GM23338 (cell line): ENCODE measurements at regions not wholly inside any gene's neighbourhood (a gene's known extent, or its start where the extent isn't known, plus 50 kb on each side); places are given as distances from the start of the nearest gene placed in this dataset.

ENCODE experiments used
- ATAC-seq: fragments of 200-7000 bp; cut with Tn5 transposase; 3 replicates; pipeline ENCODE4 v1.9.1; 2020
- DNase-seq: peaks from one replicate; pipeline ENCODE4 v3.0.0-alpha.2; 2015; ENCODE audit warnings: low spot score
- H2AFZ ChIP-seq: fragments of 200-600 bp; sonication (generic); 2 replicates; pipeline ENCODE4 v1.8.0; 2016; ENCODE audit warnings: antibody characterized with exemption, mild to moderate bottlenecking, moderate library complexity
- H3F3A ChIP-seq: fragments of 200-600 bp; sonication (generic); replicated peaks from 2 replicates; pipeline ENCODE4 v1.8.0; 2017; ENCODE audit warnings: antibody characterized with exemption, mixed run types, low read depth
- H3K27ac ChIP-seq: fragments of 200-600 bp; sonication (generic); 2 replicates; pipeline ENCODE4 v1.6.1; 2016; ENCODE audit warnings: low read depth
- H3K27me3 ChIP-seq: fragments of 200-600 bp; sonication (generic); 2 replicates; pipeline ENCODE4 v1.8.0; 2016; ENCODE audit warnings: mild to moderate bottlenecking, mixed run types, moderate library complexity; ENCODE audit not compliant: insufficient read depth
- H3K36me3 ChIP-seq: fragments of 200-600 bp; sonication (generic); 2 replicates; pipeline ENCODE4 v1.8.0; 2016; ENCODE audit warnings: mild to moderate bottlenecking; ENCODE audit not compliant: insufficient read depth
- H3K4me1 ChIP-seq: fragments of 200-600 bp; sonication (generic); 2 replicates; pipeline ENCODE4 v1.8.0; 2016; ENCODE audit warnings: mild to moderate bottlenecking, moderate library complexity; ENCODE audit not compliant: insufficient read depth
- H3K4me2 ChIP-seq: fragments of 200-600 bp; sonication (generic); 2 replicates; pipeline ENCODE4 v1.7.1; 2017; ENCODE audit warnings: mixed run types
- H3K4me3 ChIP-seq: fragments of 200-600 bp; sonication (generic); 2 replicates; pipeline ENCODE4 v1.6.1; 2016; ENCODE audit warnings: mixed run types
- H3K79me2 ChIP-seq: fragments of 200-600 bp; sonication (generic); replicated peaks from 2 replicates; pipeline ENCODE4 v1.8.0; 2017; ENCODE audit warnings: mild to moderate bottlenecking; ENCODE audit not compliant: insufficient read depth
- H3K9me2 ChIP-seq: fragments of 200-600 bp; sonication (generic); 2 replicates; pipeline ENCODE4 v1.8.0; 2017; ENCODE audit not compliant: insufficient read depth
- H4K20me1 ChIP-seq: fragments of 200-600 bp; sonication (generic); replicated peaks from 2 replicates; pipeline ENCODE4 v1.8.0; 2017; ENCODE audit warnings: mild to moderate bottlenecking; ENCODE audit not compliant: insufficient read depth
- H3K27ac Mint-ChIP-seq: 2 replicates; pipeline ENCODE4 v1.8.0; 2020; ENCODE audit warnings: inconsistent platforms, mild to moderate bottlenecking, moderate library complexity, mixed read lengths
- H3K27me3 Mint-ChIP-seq: 3 replicates; pipeline ENCODE4 v1.8.0; 2022; ENCODE audit warnings: low read depth, mild to moderate bottlenecking, moderate library complexity, mixed read lengths, inconsistent platforms; ENCODE audit not compliant: insufficient read depth, poor library complexity
- H3K36me3 Mint-ChIP-seq: 3 replicates; pipeline ENCODE4 v1.8.0; 2021; ENCODE audit warnings: low read depth, mild to moderate bottlenecking, inconsistent platforms, moderate library complexity, mixed read lengths
- H3K4me1 Mint-ChIP-seq: 3 replicates; pipeline ENCODE4 v1.8.0; 2020; ENCODE audit warnings: mild to moderate bottlenecking, inconsistent platforms, mixed read lengths
- H3K4me3 Mint-ChIP-seq: 3 replicates; pipeline ENCODE4 v1.8.0; 2021; ENCODE audit warnings: moderate library complexity, mild to moderate bottlenecking, inconsistent platforms, mixed read lengths
- H3K9me3 Mint-ChIP-seq: 3 replicates; pipeline ENCODE4 v1.8.0; 2020; ENCODE audit warnings: moderate library complexity, mild to moderate bottlenecking, inconsistent platforms, mixed read lengths
- CREB1 ChIP-seq: fragments of 250-450 bp; sonication (Bioruptor Pico); IDR thresholded peaks from 2 replicates; pipeline ENCODE4 v1.5.0; 2020; ENCODE audit warnings: low read depth, mild to moderate bottlenecking, moderate library complexity
- NANOG ChIP-seq: IDR thresholded peaks from 2 replicates; pipeline ENCODE4 v1.6.1; 2016; ENCODE audit warnings: antibody characterized with exemption, borderline replicate concordance
- POLR2AphosphoS5 ChIP-seq: IDR thresholded peaks from 2 replicates; pipeline ENCODE4 v1.6.1; 2016; ENCODE audit warnings: antibody characterized with exemption, low read depth
- STAT1 ChIP-seq: IDR thresholded peaks from one replicate; pipeline ENCODE4 v1.6.1; 2016; ENCODE audit warnings: antibody characterized with exemption; ENCODE audit not compliant: unreplicated experiment
- ZNF331 ChIP-seq: fragments of 250-450 bp; sonication (Bioruptor Pico); IDR thresholded peaks from 2 replicates; pipeline ENCODE4 v1.5.0; 2020; ENCODE audit warnings: low read depth, mild to moderate bottlenecking, moderate library complexity
- ZNF462 ChIP-seq: fragments of 250-450 bp; sonication (Bioruptor Pico); IDR thresholded peaks from 2 replicates; pipeline ENCODE4 v1.5.0; 2020; ENCODE audit warnings: mild to moderate bottlenecking, moderate library complexity
- TF ChIP-seq, protein P1 (sequence below): IDR thresholded peaks from one replicate; pipeline ENCODE4 v1.6.1; 2018; ENCODE audit warnings: antibody characterized with exemption; ENCODE audit not compliant: unreplicated experiment
- TF ChIP-seq, protein P2 (sequence below): IDR thresholded peaks from 2 replicates; pipeline ENCODE4 v1.6.1; 2016; ENCODE audit warnings: antibody characterized with exemption
- TF ChIP-seq, protein P3 (sequence below), 2 experiments: fragments of 200-600 bp in 1 of 2; sonication (generic) in 1 of 2; conservative IDR thresholded peaks; 2 replicates each; pipeline versions ENCODE4 v1.5.1 to v1.6.1; 2016 to 2017; ENCODE audit warnings: antibody characterized with exemption in 2 of 2, low read depth in 2 of 2, mild to moderate bottlenecking in 2 of 2, moderate library complexity in 1 of 2

DNA sequence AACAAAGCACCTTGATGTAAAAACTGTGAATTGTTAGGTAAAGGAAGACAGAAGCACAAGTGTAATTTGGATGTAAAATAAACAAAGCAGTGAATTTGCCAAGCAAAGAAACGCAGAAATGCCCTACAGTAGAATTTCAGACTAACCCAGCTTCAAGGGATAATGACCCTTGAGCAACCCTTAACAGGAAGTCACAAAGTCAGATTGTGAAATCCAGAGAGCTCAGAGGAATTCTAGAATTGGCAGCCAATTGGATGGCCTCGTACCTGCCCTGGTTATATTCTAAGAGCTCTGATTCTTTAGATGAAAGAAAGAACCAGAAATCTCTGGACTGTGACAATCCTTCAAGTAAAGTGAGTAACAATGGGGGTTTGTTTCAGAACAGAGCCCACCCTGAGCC is 152.7 kb upstream of the CHRM3 start (continued):
- TF ChIP-seq, protein P1, sequence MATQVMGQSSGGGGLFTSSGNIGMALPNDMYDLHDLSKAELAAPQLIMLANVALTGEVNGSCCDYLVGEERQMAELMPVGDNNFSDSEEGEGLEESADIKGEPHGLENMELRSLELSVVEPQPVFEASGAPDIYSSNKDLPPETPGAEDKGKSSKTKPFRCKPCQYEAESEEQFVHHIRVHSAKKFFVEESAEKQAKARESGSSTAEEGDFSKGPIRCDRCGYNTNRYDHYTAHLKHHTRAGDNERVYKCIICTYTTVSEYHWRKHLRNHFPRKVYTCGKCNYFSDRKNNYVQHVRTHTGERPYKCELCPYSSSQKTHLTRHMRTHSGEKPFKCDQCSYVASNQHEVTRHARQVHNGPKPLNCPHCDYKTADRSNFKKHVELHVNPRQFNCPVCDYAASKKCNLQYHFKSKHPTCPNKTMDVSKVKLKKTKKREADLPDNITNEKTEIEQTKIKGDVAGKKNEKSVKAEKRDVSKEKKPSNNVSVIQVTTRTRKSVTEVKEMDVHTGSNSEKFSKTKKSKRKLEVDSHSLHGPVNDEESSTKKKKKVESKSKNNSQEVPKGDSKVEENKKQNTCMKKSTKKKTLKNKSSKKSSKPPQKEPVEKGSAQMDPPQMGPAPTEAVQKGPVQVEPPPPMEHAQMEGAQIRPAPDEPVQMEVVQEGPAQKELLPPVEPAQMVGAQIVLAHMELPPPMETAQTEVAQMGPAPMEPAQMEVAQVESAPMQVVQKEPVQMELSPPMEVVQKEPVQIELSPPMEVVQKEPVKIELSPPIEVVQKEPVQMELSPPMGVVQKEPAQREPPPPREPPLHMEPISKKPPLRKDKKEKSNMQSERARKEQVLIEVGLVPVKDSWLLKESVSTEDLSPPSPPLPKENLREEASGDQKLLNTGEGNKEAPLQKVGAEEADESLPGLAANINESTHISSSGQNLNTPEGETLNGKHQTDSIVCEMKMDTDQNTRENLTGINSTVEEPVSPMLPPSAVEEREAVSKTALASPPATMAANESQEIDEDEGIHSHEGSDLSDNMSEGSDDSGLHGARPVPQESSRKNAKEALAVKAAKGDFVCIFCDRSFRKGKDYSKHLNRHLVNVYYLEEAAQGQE: no peak
- TF ChIP-seq CREB1 (CRISPR knock-in tag): no peak
- TF ChIP-seq STAT1: no peak
- TF ChIP-seq, protein P2, sequence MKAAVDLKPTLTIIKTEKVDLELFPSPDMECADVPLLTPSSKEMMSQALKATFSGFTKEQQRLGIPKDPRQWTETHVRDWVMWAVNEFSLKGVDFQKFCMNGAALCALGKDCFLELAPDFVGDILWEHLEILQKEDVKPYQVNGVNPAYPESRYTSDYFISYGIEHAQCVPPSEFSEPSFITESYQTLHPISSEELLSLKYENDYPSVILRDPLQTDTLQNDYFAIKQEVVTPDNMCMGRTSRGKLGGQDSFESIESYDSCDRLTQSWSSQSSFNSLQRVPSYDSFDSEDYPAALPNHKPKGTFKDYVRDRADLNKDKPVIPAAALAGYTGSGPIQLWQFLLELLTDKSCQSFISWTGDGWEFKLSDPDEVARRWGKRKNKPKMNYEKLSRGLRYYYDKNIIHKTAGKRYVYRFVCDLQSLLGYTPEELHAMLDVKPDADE: no peak
- TF ChIP-seq NANOG: no peak
- no peak for TF ChIP-seq ZNF331

GRCh38 chr1:239232921-239233320 is 153.4 kb upstream of the CHRM3 start:
- Histone ChIP-seq H3K79me2 (no peaks in the 10 kb centered on the region), H3K4me1 (peaks cover 22% of the 10 kb centered on the region), H3K4me2 (no peak overlapping the region; the same call in 1 of the 2 replicates), H3K9me2 (no peaks in the 10 kb centered on the region), H3K36me3 (no peaks in the 10 kb centered on the region), H3K4me3 (no peak overlapping the region), H2AFZ (no peak overlapping the region), H4K20me1 (no peaks in the 10 kb centered on the region), H3F3A (no peaks in the 10 kb centered on the region), H3K27ac (no peak overlapping the region), H3K27me3 (no peaks in the 10 kb centered on the region)
- no peak overlapping the region; the same call in 2 of the 3 replicates for H3K4me3 Mint-ChIP-seq
- H3K36me3 Mint-ChIP-seq: no peaks in the 10 kb centered on the region
- H3K27me3 Mint-ChIP-seq: no peaks in the 10 kb centered on the region
- H3K27ac Mint-ChIP-seq: peak overlapping the region; percentile 61; the same call in 1 of the 2 replicates
- ATAC-seq (no peak), DNase-seq (peak; percentile 64)
- no peaks in the 10 kb centered on the region for H3K9me3 Mint-ChIP-seq
- H3K4me1 Mint-ChIP-seq: peaks cover 25% of the 10 kb centered on the region
- TF ChIP-seq, protein P1: no peak
- TF ChIP-seq POLR2AphosphoS5 (no peak), ZNF462 (CRISPR knock-in tag) (peak; percentile 8; the same call in 1 of the 2 replicates), STAT1 (no peak)
- TF ChIP-seq, protein P3, sequence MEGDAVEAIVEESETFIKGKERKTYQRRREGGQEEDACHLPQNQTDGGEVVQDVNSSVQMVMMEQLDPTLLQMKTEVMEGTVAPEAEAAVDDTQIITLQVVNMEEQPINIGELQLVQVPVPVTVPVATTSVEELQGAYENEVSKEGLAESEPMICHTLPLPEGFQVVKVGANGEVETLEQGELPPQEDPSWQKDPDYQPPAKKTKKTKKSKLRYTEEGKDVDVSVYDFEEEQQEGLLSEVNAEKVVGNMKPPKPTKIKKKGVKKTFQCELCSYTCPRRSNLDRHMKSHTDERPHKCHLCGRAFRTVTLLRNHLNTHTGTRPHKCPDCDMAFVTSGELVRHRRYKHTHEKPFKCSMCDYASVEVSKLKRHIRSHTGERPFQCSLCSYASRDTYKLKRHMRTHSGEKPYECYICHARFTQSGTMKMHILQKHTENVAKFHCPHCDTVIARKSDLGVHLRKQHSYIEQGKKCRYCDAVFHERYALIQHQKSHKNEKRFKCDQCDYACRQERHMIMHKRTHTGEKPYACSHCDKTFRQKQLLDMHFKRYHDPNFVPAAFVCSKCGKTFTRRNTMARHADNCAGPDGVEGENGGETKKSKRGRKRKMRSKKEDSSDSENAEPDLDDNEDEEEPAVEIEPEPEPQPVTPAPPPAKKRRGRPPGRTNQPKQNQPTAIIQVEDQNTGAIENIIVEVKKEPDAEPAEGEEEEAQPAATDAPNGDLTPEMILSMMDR (conservative IDR thresholded peaks at IDR 0.05; ENCODE audit: low read depth in 2 of 2): no peak
